Dedifferentiated amniotic fluid mesenchymal stem cell (primary cell): ENCODE measurements at regions not wholly inside any gene's neighbourhood (a gene's known extent, or its start where the extent isn't known, plus 50 kb on each side); places are given as distances from the start of the nearest gene placed in this dataset.

Experiments used
- DNase-seq: peaks from one replicate; pipeline ENCODE4 v3.0.0-alpha.2; 2016; ENCODE audit errors: extremely low spot score

DNA sequence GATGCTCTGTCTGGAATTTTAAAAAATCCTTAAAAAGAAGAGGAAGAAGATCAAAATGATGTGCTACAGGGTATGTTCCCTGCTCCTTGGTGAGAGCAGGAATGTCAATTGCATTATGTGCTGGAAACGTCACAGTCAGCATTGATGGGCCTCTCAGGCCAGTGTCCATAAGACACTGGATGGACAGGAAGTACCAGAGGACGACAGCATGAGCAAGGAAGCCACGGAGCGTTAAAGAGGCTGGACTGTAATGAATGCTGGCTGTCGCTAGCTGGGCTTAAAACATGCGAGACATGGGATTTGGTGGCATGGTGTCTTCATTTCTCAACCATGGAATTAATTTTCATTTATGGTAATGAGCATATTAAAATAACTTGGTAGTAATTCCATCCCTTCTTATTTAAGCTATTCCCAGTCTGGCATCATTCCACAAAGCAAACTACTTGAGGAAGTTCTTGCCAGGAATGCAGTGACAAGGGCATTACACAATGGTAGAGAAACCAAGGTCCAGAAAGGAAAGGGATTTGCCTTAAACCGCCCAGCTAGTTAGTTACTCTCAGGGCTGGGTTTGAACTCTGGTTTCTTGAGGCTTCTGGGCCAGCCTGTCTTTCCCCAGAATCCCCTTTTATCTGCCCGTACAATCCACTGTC lies 166.6 kb upstream of the SOX4 start:
- DNase-seq: no peak

GRCh38 chr6:21429291-21429690 lies 164.3 kb upstream of the SOX4 start:
- no peak for DNase-seq

DNA sequence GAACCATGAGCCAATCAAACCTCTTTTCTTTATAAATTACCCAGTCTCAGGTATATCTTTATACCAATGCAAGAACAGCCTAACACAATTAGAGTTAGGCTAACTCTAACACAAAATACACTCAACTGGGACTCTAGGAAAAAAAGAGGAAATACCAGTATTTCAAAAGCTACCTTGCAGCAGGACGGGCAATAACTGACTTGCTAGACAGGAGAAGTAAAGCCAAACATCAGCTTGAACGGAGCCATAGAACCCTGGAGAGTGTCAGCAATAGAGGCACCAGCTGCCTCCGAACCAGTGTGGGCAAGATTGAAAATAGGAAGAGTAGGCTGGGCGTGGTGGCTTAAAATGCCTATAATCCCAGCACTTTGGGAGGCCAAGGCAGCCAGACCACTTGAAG lies 162.0 kb upstream of the SOX4 start:
- DNase-seq: no peak

GRCh38 chr6:21436625-21437024 lies 156.9 kb upstream of the SOX4 start:
- DNase-seq: no peak

GRCh38 chr6:21437581-21437980 lies 156.0 kb upstream of the SOX4 start:
- no peak for DNase-seq

DNA sequence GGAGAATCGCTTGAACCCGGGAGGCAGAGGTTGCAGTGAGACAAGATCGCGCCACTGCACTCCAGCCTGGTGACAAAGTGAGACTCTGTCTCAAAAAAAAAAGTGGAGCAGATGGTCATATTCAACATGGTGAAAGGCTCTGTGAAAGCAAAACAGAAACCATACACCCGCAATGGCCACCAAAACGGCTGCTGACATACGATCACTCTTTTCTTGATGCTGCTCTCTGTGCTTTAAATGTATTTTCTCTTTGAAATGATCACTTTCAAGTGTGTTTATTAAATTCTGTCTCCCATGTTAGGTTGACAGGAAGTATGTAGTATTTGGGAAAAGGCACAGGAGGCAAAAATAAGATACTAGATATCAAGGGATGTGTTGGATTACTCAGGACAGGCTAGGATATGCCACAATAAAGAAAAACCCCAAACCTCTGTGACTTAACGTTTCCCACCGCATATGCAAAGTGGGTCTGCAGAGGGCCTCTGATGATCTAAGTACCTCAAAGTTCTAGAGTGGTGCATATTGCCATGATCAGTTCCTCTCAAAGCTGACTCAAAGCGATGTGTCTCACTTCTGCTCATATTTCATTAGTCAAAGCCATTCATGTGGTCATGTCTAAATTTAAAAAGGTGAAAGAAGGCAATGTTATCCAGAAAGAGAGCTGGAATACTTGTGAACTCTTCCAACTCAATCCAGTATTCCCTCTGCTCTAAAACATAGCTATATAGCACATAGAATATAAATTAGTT lies 155.1 kb upstream of the SOX4 start:
- no peak for DNase-seq

- no peak for DNase-seq
These were observed 154.6 kb upstream of the SOX4 start for GRCh38 chr6:21438986-21439352.

DNA sequence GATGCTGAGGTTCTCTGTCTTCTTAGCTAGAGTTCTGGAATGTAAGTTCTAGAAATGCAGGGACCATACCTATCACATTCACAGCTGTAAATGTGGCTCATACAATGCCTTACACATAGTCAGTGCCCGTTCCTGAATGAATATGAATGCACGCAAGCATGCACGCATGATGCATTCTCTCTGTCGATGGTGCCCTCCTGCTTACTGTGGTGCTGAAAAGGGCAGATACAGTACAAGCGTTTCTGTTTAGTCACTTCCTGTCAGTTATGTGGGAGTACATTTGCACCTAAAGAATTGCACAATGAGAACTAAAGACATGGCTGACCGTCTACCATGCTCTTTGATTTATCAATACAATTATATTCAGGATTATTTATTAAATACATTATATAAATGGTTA lies 152.2 kb upstream of the SOX4 start:
- DNase-seq: no peak

DNA sequence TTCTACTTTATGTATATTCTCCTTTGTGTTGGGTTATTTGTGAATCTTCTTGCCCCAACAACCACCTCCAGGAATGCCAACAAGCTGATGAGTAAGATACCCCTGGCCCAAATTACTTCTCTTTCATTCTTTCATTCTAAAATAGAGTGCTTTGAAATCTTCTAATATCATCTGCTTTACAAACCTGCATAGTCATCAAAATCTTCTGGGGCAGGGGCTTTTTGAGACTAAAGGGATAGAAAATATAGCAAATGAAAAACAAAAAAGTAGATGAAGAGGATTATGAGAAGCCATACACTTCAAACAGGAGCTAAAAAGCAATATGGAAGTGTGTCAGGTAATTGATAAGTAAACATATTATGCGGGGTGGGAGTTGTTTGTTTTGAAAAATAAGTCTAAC lies 150.7 kb upstream of the SOX4 start:
- no peak for DNase-seq

GRCh38 chr6:21444711-21445260 lies 148.8 kb upstream of the SOX4 start:
- no peak for DNase-seq

- no peak for DNase-seq
These were observed 145.6 kb upstream of the SOX4 start for GRCh38 chr6:21447987-21448386.

- no peak for DNase-seq
These were observed 145.0 kb upstream of the SOX4 start for GRCh38 chr6:21448485-21449109.

- DNase-seq: no peak
These were observed 143.4 kb upstream of the SOX4 start for GRCh38 chr6:21450149-21450548.

GRCh38 chr6:21450628-21451027 lies 142.9 kb upstream of the SOX4 start:
- DNase-seq: no peak

DNA sequence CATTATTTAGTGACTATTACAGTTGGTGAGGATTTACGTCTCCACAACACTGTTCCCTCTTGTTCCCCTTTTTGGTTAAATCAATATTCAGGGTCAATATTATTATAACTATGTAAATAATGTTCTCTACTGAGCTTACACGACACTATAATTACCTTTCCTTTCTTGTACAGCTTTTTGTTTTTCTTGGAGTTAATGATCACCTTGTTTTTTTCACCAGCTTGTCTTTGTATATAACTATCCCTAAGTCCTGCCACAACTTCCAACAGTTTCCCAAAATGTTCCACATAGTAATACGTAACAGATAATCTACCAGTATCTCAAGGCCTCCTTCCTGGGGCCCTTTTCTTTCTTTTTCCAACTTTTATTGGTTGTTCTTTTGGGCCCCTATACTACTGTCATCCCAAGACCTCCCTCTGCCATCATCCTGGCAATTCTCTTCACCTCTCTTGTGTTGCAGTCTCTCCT lies 142.0 kb upstream of the SOX4 start:
- no peak for DNase-seq

GRCh38 chr6:21454262-21454661 lies 139.3 kb upstream of the SOX4 start:
- DNase-seq: no peak

GRCh38 chr6:21455071-21455470 lies 138.5 kb upstream of the SOX4 start:
- DNase-seq: no peak

- no peak for DNase-seq
These were observed 135.9 kb upstream of the SOX4 start for GRCh38 chr6:21457647-21458046.

DNA sequence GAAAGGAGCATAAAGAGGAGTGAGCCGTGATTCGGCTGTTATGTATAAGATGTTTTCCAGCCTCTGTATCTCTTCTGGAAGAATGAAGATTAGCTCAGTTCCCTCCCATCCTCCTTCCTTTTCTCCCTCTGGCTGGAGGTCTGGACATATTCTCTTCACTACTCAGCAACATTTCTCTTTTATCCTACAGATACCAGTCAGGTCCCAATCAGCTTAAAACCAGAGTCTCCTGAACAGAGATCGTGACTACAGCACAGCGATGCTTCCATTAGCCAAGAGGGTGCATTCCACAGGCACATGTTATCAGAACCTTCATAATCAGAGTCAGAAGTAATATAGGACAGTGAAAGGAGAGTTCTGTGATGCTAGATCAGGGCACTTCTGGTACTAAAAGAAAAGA lies 133.9 kb upstream of the SOX4 start:
- no peak for DNase-seq

DNA sequence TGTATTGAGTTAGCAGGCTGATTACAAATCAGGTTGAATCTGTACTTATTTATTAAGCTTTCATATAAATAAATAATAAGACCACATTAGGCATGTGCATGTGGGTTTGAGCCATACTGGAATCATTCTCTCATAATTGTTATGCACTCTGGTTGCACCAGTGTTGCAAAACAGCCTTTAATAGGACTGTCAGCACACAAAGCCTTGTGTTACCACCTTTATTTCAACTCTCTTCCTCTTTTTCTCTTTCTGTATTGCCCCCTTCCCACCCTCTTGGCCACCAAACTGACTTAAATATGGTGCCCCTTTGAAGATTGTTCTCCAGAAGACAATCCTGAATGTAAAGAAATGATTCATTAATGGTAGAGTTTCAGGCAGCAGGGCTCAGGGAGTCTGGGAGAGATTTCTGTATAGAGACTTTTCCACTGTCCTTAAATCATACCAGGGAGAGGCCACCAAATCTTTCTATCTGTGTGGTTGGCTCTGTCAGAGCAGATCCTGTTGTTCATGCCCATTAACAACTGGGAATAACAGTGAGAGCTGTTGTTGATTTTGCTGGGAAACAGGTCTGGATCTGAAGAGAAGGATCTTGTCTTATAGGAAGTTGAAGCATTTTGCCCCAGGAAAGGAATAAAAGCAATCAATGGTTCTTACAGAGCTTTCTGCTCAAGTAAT lies 131.6 kb upstream of the SOX4 start:
- no peak for DNase-seq

- no peak for DNase-seq
These were observed 131.1 kb upstream of the SOX4 start for GRCh38 chr6:21462519-21462852.

DNA sequence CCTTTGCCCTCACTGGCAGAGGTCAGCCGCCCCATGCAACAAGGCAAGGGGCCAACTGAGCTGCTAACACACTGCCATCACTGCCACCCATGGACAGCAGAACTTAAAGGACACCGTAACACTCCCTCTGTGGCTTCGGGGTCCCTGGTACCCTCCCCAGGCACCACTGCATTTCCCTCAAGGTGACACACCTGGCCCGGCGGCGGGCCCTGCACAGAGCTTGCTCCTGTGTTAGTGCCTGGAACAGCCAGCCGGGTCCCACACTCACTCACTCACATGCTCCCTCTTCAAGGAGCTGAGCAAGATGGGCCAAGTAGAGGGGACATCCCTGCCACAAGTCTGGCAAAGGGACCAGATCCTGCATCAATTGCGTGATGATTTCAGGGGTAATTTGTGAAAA lies 126.5 kb upstream of the SOX4 start:
- DNase-seq: no peak
